ENCODE measurements at regions not wholly inside any gene's neighbourhood (a gene's known extent, or its start where the extent isn't known, plus 50 kb on each side); places are given as distances from the start of the nearest gene placed in this dataset.

DNA sequence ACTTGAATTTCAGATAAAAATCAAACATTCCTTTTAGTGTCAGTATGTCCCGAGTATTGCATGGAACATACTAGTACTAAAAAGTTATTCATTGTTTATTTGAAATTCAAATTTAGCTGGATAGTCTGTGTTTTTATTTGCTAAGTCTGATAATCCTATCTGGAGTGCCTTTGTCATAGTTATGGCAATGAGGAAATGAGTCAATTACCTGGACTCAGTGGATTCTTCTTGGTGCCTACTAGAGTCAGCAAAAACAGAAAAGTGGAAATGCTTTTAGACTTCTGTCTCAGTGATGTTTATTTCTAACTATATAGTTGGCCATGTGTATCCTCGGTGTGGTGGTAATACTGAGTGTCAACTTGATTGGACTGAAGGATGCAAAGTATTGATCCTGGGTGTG is 121.3 kb upstream of the EEF1E1 start:
- Histone ChIP-seq H3K27me3 (ENCODE audit: insufficient read depth, insufficient read length) (no peaks in the 10 kb centered on the region), H3K4me1 (ENCODE audit: insufficient read depth, insufficient read length) (no peaks in the 10 kb centered on the region), H3K9me3 (ENCODE audit: insufficient read depth, low read length) (no peaks in the 10 kb centered on the region), H3K4me3 (ENCODE audit: insufficient read length, low read depth) (no peak overlapping the region), H3K36me3 (ENCODE audit: insufficient read depth, insufficient read length, low read length) (no peaks in the 10 kb centered on the region), H3K9ac (ENCODE audit: insufficient read length, low read depth) (no peak overlapping the region)
- TF ChIP-seq YY1 (IDR thresholded peaks at IDR 0.05; ENCODE audit: insufficient read depth, insufficient read length) (no peak), SUZ12 (IDR thresholded peaks at IDR 0.05; ENCODE audit: extremely low read depth, insufficient read depth, insufficient read length) (no peak), ZNF274 (IDR thresholded peaks at IDR 0.05; ENCODE audit: low read depth, low read length) (no peak)
- no peak for DNase-seq (ENCODE audit: low read depth, low spot score)

DNA sequence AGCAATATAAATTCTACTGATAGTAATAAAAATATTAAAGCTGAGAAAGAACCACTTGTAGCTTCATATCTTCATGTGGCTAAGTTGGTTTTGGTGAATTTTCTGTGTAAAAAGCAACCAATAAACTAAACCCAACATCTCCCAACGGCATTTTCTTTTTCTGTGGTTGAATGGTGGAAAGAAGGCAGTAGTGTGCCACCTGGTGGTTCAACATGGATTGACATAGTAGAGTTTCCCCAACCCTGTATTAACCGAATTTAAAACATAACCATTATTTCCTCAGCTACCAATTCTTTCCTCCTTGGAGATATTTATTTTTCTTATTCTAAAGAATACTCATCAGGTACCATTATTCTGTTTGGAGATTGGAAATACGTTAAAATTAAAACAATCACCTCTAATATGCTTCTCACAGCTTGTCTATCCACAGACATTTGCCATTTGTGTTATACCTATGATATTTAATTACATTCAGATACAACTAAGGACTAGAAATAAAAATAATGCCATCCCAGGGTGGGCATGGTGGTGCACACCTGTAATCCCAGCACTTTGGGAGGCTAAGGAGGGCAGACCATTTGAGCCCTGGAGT is 117.1 kb upstream of the EEF1E1 start:
- no peak overlapping the region for H3K9ac ChIP-seq (ENCODE audit: insufficient read length, low read depth)
- no peaks in the 10 kb centered on the region for H3K36me3 ChIP-seq (ENCODE audit: insufficient read depth, insufficient read length, low read length)
- no peak for DNase-seq (ENCODE audit: low read depth, low spot score)
- no peak for TF ChIP-seq YY1 (IDR thresholded peaks at IDR 0.05; ENCODE audit: insufficient read depth, insufficient read length)
- TF ChIP-seq ZNF274 (IDR thresholded peaks at IDR 0.05; ENCODE audit: low read depth, low read length): no peak
- TF ChIP-seq SUZ12 (IDR thresholded peaks at IDR 0.05; ENCODE audit: extremely low read depth, insufficient read depth, insufficient read length): no peak
- H3K27me3 ChIP-seq (ENCODE audit: insufficient read depth, insufficient read length): no peaks in the 10 kb centered on the region
- H3K4me3 ChIP-seq (ENCODE audit: insufficient read length, low read depth): no peak overlapping the region
- H3K9me3 ChIP-seq (ENCODE audit: insufficient read depth, low read length): no peaks in the 10 kb centered on the region
- H3K4me1 ChIP-seq (ENCODE audit: insufficient read depth, insufficient read length): no peaks in the 10 kb centered on the region

DNA sequence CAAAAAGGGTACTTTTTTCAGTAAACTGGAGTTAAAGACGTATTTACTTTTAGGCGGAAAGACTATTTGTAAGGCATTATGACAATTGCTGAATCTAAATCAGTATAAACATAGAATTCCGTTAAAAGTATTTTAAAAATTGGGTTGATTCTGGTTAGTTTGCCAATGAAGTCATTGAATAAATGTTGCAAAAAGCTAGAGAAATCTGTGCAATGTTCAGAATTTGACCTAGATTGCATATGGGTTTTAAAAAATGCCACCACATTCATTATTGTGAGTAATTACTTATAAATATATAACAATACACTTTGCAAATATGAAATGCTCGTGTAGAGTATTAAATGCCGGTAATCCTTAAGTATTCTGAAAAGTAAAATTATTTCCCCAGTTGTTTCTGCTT is 116.5 kb upstream of the EEF1E1 start:
- Histone ChIP-seq H3K9me3 (ENCODE audit: insufficient read depth, low read length) (no peaks in the 10 kb centered on the region), H3K4me1 (ENCODE audit: insufficient read depth, insufficient read length) (no peaks in the 10 kb centered on the region), H3K4me3 (ENCODE audit: insufficient read length, low read depth) (no peak overlapping the region), H3K27me3 (ENCODE audit: insufficient read depth, insufficient read length) (no peaks in the 10 kb centered on the region), H3K9ac (ENCODE audit: insufficient read length, low read depth) (no peak overlapping the region), H3K36me3 (ENCODE audit: insufficient read depth, insufficient read length, low read length) (no peaks in the 10 kb centered on the region)
- no peak for TF ChIP-seq YY1 (IDR thresholded peaks at IDR 0.05; ENCODE audit: insufficient read depth, insufficient read length)
- no peak for TF ChIP-seq SUZ12 (IDR thresholded peaks at IDR 0.05; ENCODE audit: extremely low read depth, insufficient read depth, insufficient read length)
- no peak for DNase-seq (ENCODE audit: low read depth, low spot score)

DNA sequence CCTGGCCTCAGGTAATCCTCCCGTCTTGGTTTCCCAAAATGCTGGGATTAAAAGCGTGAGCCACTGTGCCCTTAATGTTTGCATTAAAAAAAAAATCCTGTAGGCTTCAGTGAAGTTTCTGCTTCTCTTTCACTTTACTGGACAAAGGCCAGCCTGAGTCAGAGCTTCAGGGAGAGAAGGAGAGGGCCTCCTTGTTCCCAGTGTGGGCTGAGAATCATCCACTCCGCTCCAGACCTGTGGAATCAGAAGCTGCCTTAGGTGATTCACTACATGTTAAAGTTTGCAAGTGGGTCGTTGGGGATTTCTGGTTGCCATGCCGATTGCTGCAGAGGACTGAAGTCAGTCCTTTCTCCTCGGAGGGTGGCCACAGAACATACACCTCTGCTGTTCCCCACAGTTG is 113.3 kb upstream of the EEF1E1 start:
- H3K9me3 ChIP-seq (ENCODE audit: insufficient read depth, low read length): no peaks in the 10 kb centered on the region
- H3K27me3 ChIP-seq (ENCODE audit: insufficient read depth, insufficient read length): no peaks in the 10 kb centered on the region
- no peaks in the 10 kb centered on the region for H3K36me3 ChIP-seq (ENCODE audit: insufficient read depth, insufficient read length, low read length)
- no peaks in the 10 kb centered on the region for H3K4me1 ChIP-seq (ENCODE audit: insufficient read depth, insufficient read length)
- TF ChIP-seq YY1 (IDR thresholded peaks at IDR 0.05; ENCODE audit: insufficient read depth, insufficient read length) (no peak), ZNF274 (IDR thresholded peaks at IDR 0.05; ENCODE audit: low read depth, low read length) (no peak), SUZ12 (IDR thresholded peaks at IDR 0.05; ENCODE audit: extremely low read depth, insufficient read depth, insufficient read length) (no peak)
- no peak overlapping the region for H3K9ac ChIP-seq (ENCODE audit: insufficient read length, low read depth)
- no peak for DNase-seq (ENCODE audit: low read depth, low spot score)
- no peak overlapping the region for H3K4me3 ChIP-seq (ENCODE audit: insufficient read length, low read depth)

DNA sequence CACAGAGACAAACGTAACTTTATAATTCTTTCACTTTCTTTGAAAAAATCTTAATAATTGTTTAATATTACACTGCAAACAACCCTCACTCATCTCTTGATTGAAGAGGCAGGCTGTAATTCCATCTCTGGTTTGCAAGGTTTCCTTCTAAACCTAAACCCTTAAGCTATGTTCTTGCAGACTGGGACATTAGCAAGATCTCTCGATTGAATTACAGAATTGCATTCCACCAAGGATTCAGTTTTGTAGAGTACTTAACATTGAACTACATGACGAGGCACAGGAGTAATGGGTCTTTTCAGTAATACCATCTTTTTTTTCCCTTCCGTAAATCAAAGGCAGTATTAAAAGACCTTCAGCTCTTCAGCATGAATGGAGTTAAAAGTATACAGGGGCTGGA is 111.6 kb upstream of the EEF1E1 start:
- no peaks in the 10 kb centered on the region for H3K4me1 ChIP-seq (ENCODE audit: insufficient read depth, insufficient read length)
- no peaks in the 10 kb centered on the region for H3K27me3 ChIP-seq (ENCODE audit: insufficient read depth, insufficient read length)
- H3K36me3 ChIP-seq (ENCODE audit: insufficient read depth, insufficient read length, low read length): no peaks in the 10 kb centered on the region
- H3K9ac ChIP-seq (ENCODE audit: insufficient read length, low read depth): no peak overlapping the region
- no peak for DNase-seq (ENCODE audit: low read depth, low spot score)
- TF ChIP-seq SUZ12 (IDR thresholded peaks at IDR 0.05; ENCODE audit: extremely low read depth, insufficient read depth, insufficient read length): no peak
- no peak for TF ChIP-seq ZNF274 (IDR thresholded peaks at IDR 0.05; ENCODE audit: low read depth, low read length)
- TF ChIP-seq YY1 (IDR thresholded peaks at IDR 0.05; ENCODE audit: insufficient read depth, insufficient read length): no peak
- H3K9me3 ChIP-seq (ENCODE audit: insufficient read depth, low read length): no peaks in the 10 kb centered on the region
- no peak overlapping the region for H3K4me3 ChIP-seq (ENCODE audit: insufficient read length, low read depth)

DNA sequence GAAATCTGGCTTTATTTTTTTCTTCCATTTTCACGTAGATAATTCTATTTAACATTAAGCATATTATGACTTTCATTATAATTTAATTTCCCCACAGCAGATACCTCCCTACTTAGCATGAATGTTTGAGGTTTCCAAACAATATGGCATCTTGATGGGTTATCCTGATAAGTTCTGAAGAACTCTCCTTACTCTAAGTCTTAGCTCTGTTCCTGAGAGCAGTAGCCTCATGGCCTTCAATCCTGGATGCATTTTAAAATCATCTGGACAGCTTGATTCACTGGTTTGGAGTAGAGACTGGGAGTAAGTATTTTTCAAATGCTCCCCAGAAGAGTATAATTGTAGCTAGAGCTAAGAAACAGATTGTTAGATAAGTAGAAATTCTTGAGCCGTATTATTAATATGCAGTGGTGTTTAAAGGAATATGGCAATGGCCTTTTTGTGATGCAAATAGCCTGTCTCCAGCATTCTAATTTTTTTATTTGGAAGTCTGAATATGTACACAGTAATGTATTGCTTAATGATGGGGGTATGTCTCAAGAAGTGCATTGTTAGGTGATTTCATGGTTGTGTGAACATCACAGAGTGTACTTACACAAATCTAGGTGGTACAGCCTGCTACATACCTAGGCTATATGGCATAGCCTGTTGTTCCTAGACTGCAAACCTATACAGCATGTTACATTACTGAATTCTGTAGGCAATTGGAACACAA is 110.5 kb upstream of the EEF1E1 start:
- Histone ChIP-seq H3K27me3 (ENCODE audit: insufficient read depth, insufficient read length) (no peaks in the 10 kb centered on the region), H3K4me1 (ENCODE audit: insufficient read depth, insufficient read length) (no peaks in the 10 kb centered on the region), H3K9me3 (ENCODE audit: insufficient read depth, low read length) (no peaks in the 10 kb centered on the region), H3K4me3 (ENCODE audit: insufficient read length, low read depth) (no peak overlapping the region), H3K9ac (ENCODE audit: insufficient read length, low read depth) (no peak overlapping the region), H3K36me3 (ENCODE audit: insufficient read depth, insufficient read length, low read length) (no peaks in the 10 kb centered on the region)
- TF ChIP-seq YY1 (IDR thresholded peaks at IDR 0.05; ENCODE audit: insufficient read depth, insufficient read length): no peak
- TF ChIP-seq ZNF274 (IDR thresholded peaks at IDR 0.05; ENCODE audit: low read depth, low read length): no peak
- no peak for TF ChIP-seq SUZ12 (IDR thresholded peaks at IDR 0.05; ENCODE audit: extremely low read depth, insufficient read depth, insufficient read length)
- no peak for DNase-seq (ENCODE audit: low read depth, low spot score)

DNA sequence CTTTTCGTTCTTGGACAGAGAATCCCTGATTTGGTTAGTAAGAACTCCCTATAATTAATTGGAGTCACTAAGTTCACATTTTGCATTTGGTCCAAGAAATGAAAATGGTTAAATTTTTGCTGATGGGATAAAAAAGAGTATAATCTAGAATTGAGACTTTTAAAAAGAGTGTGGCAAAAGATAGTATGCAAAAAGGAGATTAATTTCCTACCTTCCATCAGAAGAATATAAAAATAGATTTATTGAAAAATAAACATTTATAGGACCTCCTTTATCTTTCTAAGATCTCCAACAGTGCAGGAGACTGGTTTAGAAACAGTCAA is 105.5 kb upstream of the EEF1E1 start:
- no peak overlapping the region for H3K4me3 ChIP-seq (ENCODE audit: insufficient read length, low read depth)
- no peaks in the 10 kb centered on the region for H3K27me3 ChIP-seq (ENCODE audit: insufficient read depth, insufficient read length)
- H3K36me3 ChIP-seq (ENCODE audit: insufficient read depth, insufficient read length, low read length): no peaks in the 10 kb centered on the region
- no peak overlapping the region for H3K9ac ChIP-seq (ENCODE audit: insufficient read length, low read depth)
- TF ChIP-seq SUZ12 (IDR thresholded peaks at IDR 0.05; ENCODE audit: extremely low read depth, insufficient read depth, insufficient read length) (no peak), YY1 (IDR thresholded peaks at IDR 0.05; ENCODE audit: insufficient read depth, insufficient read length) (no peak), ZNF274 (IDR thresholded peaks at IDR 0.05; ENCODE audit: low read depth, low read length) (no peak)
- H3K4me1 ChIP-seq (ENCODE audit: insufficient read depth, insufficient read length): no peaks in the 10 kb centered on the region
- H3K9me3 ChIP-seq (ENCODE audit: insufficient read depth, low read length): no peaks in the 10 kb centered on the region
- no peak for DNase-seq (ENCODE audit: low read depth, low spot score)

Data from NT2/D1 (cell line).